Activated B cell treated with CpG ODN at 0.5 μM for 24 hours (primary cell): ENCODE measurements at regions not wholly inside any gene's neighbourhood (a gene's known extent, or its start where the extent isn't known, plus 50 kb on each side); places are given as distances from the start of the nearest gene placed in this dataset.

ENCODE experiments used
- ATAC-seq: fragments of 200-7000 bp; cut with Tn5 transposase; one replicate; pipeline ENCODE4 v1.10.0; 2021; ENCODE audit warnings: low read depth, mild to moderate bottlenecking, moderate library complexity
- CTCF ChIA-PET: fragments of 350-600 bp; sonication (Branson Sonifier 250); formaldehyde crosslinking; loops from one replicate; lab custom pipeline; 2021; ENCODE audit warnings: antibody characterized with exemption; lab: Charles Lee
- POLR2A ChIA-PET: fragments of 350-600 bp; sonication (Branson Sonifier 250); formaldehyde crosslinking; loops from one replicate; lab custom pipeline; 2021; ENCODE audit warnings: antibody characterized with exemption; lab: Charles Lee
- DNase-seq: peaks from one replicate; pipeline ENCODE4 v3.0.0; 2022
- H3K27ac Mint-ChIP-seq: one replicate; pipeline ENCODE4 v1.8.0; 2020; ENCODE audit warnings: mixed read lengths
- H3K27me3 Mint-ChIP-seq: one replicate; pipeline ENCODE4 v1.8.0; 2021; ENCODE audit warnings: mixed read lengths
- H3K36me3 Mint-ChIP-seq: one replicate; pipeline ENCODE4 v1.8.0; 2021; ENCODE audit warnings: low read depth, mixed read lengths
- H3K4me1 Mint-ChIP-seq: one replicate; pipeline ENCODE4 v1.8.0; 2021; ENCODE audit warnings: mixed read lengths
- H3K4me3 Mint-ChIP-seq: one replicate; pipeline ENCODE4 v1.8.0; 2020; ENCODE audit warnings: mild to moderate bottlenecking, mixed read lengths
- H3K9me3 Mint-ChIP-seq: one replicate; pipeline ENCODE4 v1.8.0; 2020; ENCODE audit warnings: mixed read lengths
- CTCF ChIP-seq: fragments of 200-600 bp; IDR thresholded peaks from one replicate; pipeline ENCODE4 v1.8.0; 2022; ENCODE audit warnings: antibody characterized with exemption, mild to moderate bottlenecking
- intact Hi-C: fragments of 100-400 bp; cut with micrococcal nuclease; formaldehyde crosslinking; loops from one replicate; pipeline ENCODE4 v1.15.1; 2024

DNA sequence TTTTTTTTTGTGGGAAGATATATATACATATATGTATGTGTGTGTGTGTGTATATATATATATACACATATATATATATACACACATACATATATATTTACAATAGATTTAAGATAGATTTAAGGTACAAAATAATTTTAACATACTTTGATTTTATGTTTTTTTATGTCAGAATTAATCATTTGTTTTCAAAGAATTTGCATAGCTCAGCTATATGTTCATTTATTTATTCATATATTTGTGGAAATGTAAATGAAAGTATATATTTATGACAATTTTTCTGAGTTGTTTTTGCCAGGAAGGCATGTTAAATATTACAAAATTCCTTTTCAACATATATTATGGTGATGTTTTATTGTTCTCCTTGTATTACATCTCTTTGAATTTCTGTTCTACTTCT lies 887.4 kb upstream of the NOVA1 start:
- peaks cover 6% of the 10 kb centered on the region for H3K9me3 Mint-ChIP-seq
- intact Hi-C loops = no loop called here
- no peaks in the 10 kb centered on the region for H3K4me1 Mint-ChIP-seq
- H3K27ac Mint-ChIP-seq = no peak overlapping the region
- H3K4me3 Mint-ChIP-seq = no peak overlapping the region
- no peak for DNase-seq
- POLR2A ChIA-PET = no interaction called here
- H3K27me3 Mint-ChIP-seq = no peaks in the 10 kb centered on the region
- TF ChIP-seq CTCF = no peak
- no peak for ATAC-seq
- no peaks in the 10 kb centered on the region for H3K36me3 Mint-ChIP-seq
- CTCF ChIA-PET = no interaction called here

- no peaks in the 10 kb centered on the region for H3K27me3 Mint-ChIP-seq
Measured at GRCh38 chr14:27506272-27506671, 908.4 kb upstream of the NOVA1 start.

GRCh38 chr14:27528328-27528727 lies 930.5 kb upstream of the NOVA1 start:
- ATAC-seq (no peak), DNase-seq (no peak)
- H3K27me3 Mint-ChIP-seq = no peaks in the 10 kb centered on the region
- ChIA-PET POLR2A (no interaction called here), CTCF (no interaction called here)
- no peak for TF ChIP-seq CTCF
- H3K27ac Mint-ChIP-seq = no peak overlapping the region
- intact Hi-C loops = no loop called here
- no peaks in the 10 kb centered on the region for H3K36me3 Mint-ChIP-seq
- peaks cover 15% of the 10 kb centered on the region for H3K9me3 Mint-ChIP-seq
- no peaks in the 10 kb centered on the region for H3K4me1 Mint-ChIP-seq
- no peak overlapping the region for H3K4me3 Mint-ChIP-seq

More at GRCh38 chr14:27506272-27506671, 908.4 kb upstream of the NOVA1 start:
- Mint-ChIP-seq H3K9me3 (peaks cover 28% of the 10 kb centered on the region), H3K27ac (no peak overlapping the region), H3K4me1 (no peaks in the 10 kb centered on the region), H3K36me3 (no peaks in the 10 kb centered on the region), H3K4me3 (no peak overlapping the region)
- ATAC-seq = no peak
- ChIA-PET CTCF (no interaction called here), POLR2A (no interaction called here)
- no peak for DNase-seq
- no peak for TF ChIP-seq CTCF
- intact Hi-C loops = no loop called here

DNA sequence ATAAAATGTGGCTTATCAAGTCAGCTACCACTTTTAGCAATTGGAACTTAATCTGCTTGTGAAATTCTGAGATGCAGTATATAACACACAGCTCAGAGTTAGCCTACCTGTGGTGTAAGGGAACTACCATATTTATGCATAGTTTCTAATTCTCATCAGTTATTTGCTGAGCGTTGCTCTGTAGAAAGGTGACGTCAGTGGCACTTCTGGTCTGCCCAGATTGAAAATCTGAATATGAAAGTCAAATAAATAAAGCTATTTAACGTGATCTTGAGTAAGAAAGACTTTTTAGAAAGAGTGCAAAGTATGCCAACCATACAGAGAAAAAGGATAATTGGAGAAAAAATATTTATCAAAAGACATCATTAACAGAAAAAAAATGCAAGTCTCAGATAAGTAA lies 938.9 kb upstream of the NOVA1 start:
- Mint-ChIP-seq H3K27me3 (no peaks in the 10 kb centered on the region), H3K36me3 (no peaks in the 10 kb centered on the region), H3K27ac (no peak overlapping the region), H3K4me1 (no peaks in the 10 kb centered on the region), H3K9me3 (peaks cover 6% of the 10 kb centered on the region), H3K4me3 (no peak overlapping the region)
- POLR2A ChIA-PET = no interaction called here
- no peak for ATAC-seq
- no peak for DNase-seq
- TF ChIP-seq CTCF = no peak
- CTCF ChIA-PET = no interaction called here
- intact Hi-C loops = no loop called here

DNA sequence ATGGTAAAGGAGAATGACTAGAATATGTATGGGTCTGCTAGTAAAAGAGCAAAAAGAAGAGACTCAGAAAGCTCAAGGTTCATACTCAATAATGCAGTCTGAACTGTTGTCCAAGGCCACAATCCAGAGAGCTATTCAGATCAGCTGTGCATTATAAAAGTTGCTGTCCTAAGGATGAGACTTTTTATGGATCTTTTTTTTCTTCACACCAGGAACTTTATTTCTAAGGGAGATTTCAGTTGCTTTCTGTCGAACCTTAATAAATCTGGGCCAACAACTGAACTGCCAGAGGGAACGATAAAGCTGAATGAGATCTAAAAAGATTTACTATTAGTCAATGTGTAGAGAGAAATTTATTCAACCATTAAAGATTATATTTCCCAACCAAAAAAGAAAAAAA lies 948.3 kb upstream of the NOVA1 start:
- Mint-ChIP-seq H3K27me3 (no peaks in the 10 kb centered on the region), H3K27ac (no peak overlapping the region), H3K9me3 (peaks cover 10% of the 10 kb centered on the region), H3K4me3 (no peak overlapping the region), H3K4me1 (no peaks in the 10 kb centered on the region), H3K36me3 (no peaks in the 10 kb centered on the region)
- ATAC-seq (no peak), DNase-seq (no peak)
- ChIA-PET POLR2A (no interaction called here), CTCF (no interaction called here)
- no peak for TF ChIP-seq CTCF
- intact Hi-C loops = no loop called here
